Omental fat pad (tissue), 3 donors: ENCODE measurements at regions not wholly inside any gene's neighbourhood (a gene's known extent, or its start where the extent isn't known, plus 50 kb on each side); places are given as distances from the start of the nearest gene placed in this dataset.

Experiments used
- ATAC-seq: fragments of 150-250 bp; one replicate; pipeline ENCODE4 v1.9.1; 2016; ENCODE audit warnings: mild to moderate bottlenecking, moderate library complexity; ENCODE audit not compliant: low FRiP score
- DNase-seq: peaks from one replicate; pipeline ENCODE4 v3.0.0-alpha.2; 2019; ENCODE audit warnings: low spot score
- CTCF ChIP-seq, 3 donors: fragments of 450-650 bp; IDR thresholded peaks; one replicate each; pipeline ENCODE4 v1.5.1; 2016 to 2017; ENCODE audit warnings: antibody characterized with exemption in 3 of 3, mild to moderate bottlenecking in 3 of 3, moderate library complexity in 2 of 3

DNA sequence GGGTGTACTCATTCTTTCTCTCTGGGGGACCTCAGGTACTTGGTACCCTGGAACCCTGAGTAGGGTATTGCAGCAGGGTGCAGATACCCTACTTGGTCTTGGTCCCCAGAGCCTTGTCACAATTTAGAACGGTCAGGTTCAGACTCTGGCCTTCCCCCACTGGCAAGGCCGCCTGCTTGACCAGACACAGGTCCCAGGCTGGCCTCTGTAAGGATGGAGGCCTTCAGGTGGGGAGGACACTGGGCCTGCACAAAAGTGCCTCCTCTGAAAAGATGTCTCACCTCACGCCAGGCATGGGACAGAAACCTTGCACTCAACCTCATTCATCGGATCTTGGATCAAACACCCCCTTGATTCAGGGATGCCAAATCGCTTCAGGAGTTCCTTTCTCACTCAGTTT, 158.4 kb downstream of the KLF13 start:
- ATAC-seq (no peak), DNase-seq (no peak)
- no peak for TF ChIP-seq CTCF (IDR thresholded peaks at IDR 0.05)

DNA sequence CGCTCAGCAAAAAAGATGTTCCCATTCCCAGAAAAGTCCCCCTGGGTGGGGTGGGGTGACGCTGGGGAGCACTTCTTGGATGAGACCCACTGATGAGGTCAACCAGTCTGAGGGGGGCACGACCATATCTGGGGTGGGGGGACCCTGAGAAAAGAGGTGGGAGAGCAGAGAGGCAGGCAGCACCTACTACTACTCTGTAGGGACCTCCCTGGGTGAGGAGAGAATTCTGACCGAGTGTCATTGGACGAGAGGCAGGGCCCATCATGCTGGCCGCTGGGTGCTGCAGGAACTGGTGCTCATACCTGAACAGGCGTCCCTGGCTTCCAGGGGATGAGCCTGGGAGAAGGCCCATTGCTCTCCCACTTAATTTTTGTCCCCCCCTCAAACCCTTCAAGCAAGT, 158.8 kb downstream of the KLF13 start:
- TF ChIP-seq CTCF (IDR thresholded peaks at IDR 0.05): no peak
- DNase-seq: no peak
- no peak for ATAC-seq

DNA sequence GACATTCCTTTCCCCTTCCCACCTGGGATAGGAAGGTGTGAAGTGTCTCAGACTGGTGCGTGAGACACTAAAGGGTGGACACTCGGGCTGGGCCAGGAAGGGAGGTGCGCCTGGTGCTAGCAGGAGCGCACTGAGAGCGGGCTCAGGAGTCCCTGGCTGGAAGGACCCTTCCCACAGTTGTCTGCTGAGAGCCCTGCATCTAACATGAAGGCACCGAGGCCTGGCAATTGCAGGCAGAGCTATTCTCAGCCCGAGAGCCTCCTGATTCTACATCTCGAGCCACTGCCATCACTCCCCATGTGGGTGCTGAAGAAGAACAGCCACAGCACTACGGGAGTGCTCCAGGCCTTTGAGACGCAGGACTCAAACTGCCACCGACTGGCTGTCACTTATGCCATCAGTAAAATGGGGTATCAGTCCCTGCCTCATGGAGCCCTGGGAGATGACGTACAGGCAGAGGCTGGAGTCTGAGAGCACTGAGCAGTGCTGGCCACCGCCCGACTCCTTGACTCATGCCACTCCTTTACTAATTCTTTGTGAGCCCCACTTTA, 159.4 kb downstream of the KLF13 start:
- no peak for ATAC-seq
- DNase-seq: no peak
- no peak for TF ChIP-seq CTCF (IDR thresholded peaks at IDR 0.05)

DNA sequence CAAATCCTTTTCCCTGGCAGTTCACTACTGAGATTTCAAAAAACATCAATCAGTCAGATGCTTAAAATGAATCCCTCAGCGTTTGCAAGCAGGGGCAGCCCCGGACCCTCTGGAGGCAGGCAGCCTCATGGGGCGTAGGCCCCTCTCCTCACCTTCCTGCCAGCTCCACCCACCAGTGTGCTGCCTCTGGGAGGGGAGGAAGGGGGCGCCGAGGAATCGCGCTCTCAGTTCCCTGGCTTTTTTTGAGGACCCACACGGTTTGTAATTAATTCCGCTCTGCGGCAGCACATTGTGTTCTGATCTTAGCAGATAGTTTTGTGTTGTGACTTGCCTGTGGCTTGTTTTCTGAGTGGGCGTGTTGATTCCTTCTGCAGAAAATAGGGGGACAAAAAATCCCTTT, 159.9 kb downstream of the KLF13 start:
- DNase-seq (no peak), ATAC-seq (no peak)
- TF ChIP-seq CTCF (IDR thresholded peaks at IDR 0.05): no peak

DNA sequence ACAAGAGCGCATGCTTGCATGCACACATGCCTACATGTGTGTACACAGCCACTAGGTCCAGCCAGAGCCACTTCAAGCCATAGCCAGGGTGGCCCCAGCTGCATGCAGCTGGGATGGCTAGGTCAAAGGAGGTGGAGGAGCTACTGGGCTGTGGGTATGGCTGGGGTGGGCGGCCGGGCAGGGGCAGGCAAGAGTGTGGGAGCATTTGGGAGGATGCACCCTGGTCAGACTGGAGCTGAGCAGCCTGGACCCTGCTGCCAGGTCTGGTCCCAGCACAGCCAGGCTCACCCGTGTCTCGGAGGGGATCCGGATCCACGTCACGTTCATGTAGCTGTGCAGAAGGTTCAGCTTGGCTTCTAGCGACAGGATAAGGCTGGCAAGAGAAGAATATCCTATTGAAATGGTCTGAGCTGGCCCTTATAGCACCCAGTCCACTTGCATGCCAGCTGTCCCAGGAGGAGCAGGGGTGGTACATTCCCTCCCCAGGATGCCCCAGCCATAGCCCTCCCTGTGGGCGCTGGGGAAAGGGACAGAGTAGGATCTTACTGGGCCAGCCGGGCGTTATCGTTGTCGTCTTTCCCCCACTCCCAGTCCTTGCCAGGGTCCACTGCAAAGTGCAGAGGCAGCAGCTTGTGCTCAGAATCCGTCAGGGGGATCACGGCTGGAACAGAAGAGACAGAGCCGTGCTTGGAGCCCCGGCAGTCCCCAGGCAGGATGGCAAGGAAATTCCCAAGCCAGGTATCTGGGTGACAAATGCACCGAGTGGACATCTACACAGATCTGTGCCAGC, 160.5 kb downstream of the KLF13 start:
- no peak for TF ChIP-seq CTCF (IDR thresholded peaks at IDR 0.05)
- DNase-seq (no peak), ATAC-seq (no peak)

DNA sequence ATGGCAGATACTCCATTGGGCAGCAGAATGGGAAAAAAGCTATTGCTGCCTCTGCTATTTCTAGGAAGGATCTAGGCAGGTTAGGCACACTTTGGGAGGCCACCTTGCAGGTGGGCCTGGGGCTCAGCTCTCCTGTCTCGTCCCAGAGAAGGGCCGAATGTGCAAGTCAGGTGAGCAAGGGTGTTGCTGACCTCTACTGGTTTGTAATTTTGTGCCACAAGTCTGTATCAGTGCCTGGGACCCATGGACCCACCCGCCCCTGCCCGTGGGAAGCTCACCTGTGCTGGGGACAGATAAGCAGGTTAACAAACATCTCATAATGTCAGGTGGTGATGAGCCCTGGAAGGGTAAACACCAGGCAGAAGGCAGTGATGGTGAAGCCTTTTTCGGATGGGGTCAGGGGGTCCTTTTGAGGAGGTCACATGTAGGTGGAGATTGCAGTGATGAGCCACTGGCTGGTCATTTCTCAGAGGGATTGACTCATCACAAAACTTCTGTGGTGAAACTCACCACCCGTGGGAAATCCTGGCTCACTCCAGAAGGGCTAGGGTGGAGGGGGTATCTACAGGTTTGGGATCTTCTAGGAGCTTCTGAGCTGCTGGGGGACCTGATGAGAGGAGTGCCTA, 161.3 kb downstream of the KLF13 start:
- no peak for TF ChIP-seq CTCF (IDR thresholded peaks at IDR 0.05)
- no peak for DNase-seq
- no peak for ATAC-seq
